Fibroblast of mammary gland (primary cell): ENCODE measurements at regions not wholly inside any gene's neighbourhood (a gene's known extent, or its start where the extent isn't known, plus 50 kb on each side); places are given as distances from the start of the nearest gene placed in this dataset.

ENCODE experiments used
- DNase-seq: peaks from one replicate; pipeline ENCODE4 v3.0.0-alpha.2; 2010; ENCODE audit warnings: low read depth
- H3K4me3 ChIP-seq: 2 replicates; pipeline ENCODE4 v1.5.1; 2011; ENCODE audit warnings: low read depth, mild to moderate bottlenecking, low read length, moderate library complexity; ENCODE audit not compliant: control insufficient read depth
- CTCF ChIP-seq: conservative IDR thresholded peaks from 2 replicates; pipeline ENCODE4 v1.5.1; 2011; ENCODE audit warnings: low read depth, low read length, inconsistent platforms; ENCODE audit not compliant: control insufficient read depth, insufficient read depth

- H3K4me3 ChIP-seq, result no peak overlapping the region
- no peak for DNase-seq
- no peak for TF ChIP-seq CTCF
These were observed 114.6 kb upstream of the TNRC6C start for GRCh38 chr17:77843896-77844295.

GRCh38 chr17:77844681-77845080 is 113.8 kb upstream of the TNRC6C start:
- no peak for DNase-seq
- no peak overlapping the region for H3K4me3 ChIP-seq
- TF ChIP-seq CTCF, result no peak

GRCh38 chr17:77845541-77846225 is 112.8 kb upstream of the TNRC6C start:
- no peak for DNase-seq
- no peak for TF ChIP-seq CTCF
- H3K4me3 ChIP-seq, result no peak overlapping the region

GRCh38 chr17:77846531-77847085 is 111.9 kb upstream of the TNRC6C start:
- no peak overlapping the region for H3K4me3 ChIP-seq
- TF ChIP-seq CTCF, result no peak
- no peak for DNase-seq

- no peak for TF ChIP-seq CTCF
- H3K4me3 ChIP-seq, result no peak overlapping the region
- no peak for DNase-seq
These were observed 111.0 kb upstream of the TNRC6C start for GRCh38 chr17:77847221-77848085.

- no peak for TF ChIP-seq CTCF
- no peak overlapping the region for H3K4me3 ChIP-seq
- DNase-seq, result no peak
These were observed 110.2 kb upstream of the TNRC6C start for GRCh38 chr17:77848257-77848656.
